HEK293T (cell line): ENCODE measurements at regions not wholly inside any gene's neighbourhood (a gene's known extent, or its start where the extent isn't known, plus 50 kb on each side); places are given as distances from the start of the nearest gene placed in this dataset.

Experiments
- ARNT ChIP-seq: fragments of 450-650 bp; IDR thresholded peaks from 2 replicates; pipeline ENCODE4 v1.6.1; 2017; ENCODE audit warnings: mild to moderate bottlenecking
- BHLHE40 ChIP-seq: fragments of 450-650 bp; IDR thresholded peaks from 2 replicates; pipeline ENCODE4 v1.6.1; 2016; ENCODE audit warnings: mild to moderate bottlenecking, moderate library complexity, borderline replicate concordance
- CTBP1 ChIP-seq: fragments of 450-650 bp; IDR thresholded peaks from 2 replicates; pipeline ENCODE4 v1.6.1; 2016; ENCODE audit warnings: borderline replicate concordance
- FOXA1 ChIP-seq: fragments of 450-650 bp; IDR thresholded peaks from 2 replicates; pipeline ENCODE4 v1.6.1; 2016; ENCODE audit warnings: mild to moderate bottlenecking
- FOXK2 ChIP-seq: fragments of 450-650 bp; IDR thresholded peaks from 2 replicates; pipeline ENCODE4 v1.6.1; 2016; ENCODE audit warnings: mild to moderate bottlenecking
- L3MBTL2 ChIP-seq: fragments of 450-650 bp; conservative IDR thresholded peaks from 2 replicates; pipeline ENCODE4 v1.6.1; 2016; ENCODE audit warnings: mild to moderate bottlenecking
- SP1 ChIP-seq: fragments of 450-650 bp; IDR thresholded peaks from 2 replicates; pipeline ENCODE4 v1.6.1; 2017
- TARDBP ChIP-seq: fragments of 450-650 bp; IDR thresholded peaks from 2 replicates; pipeline ENCODE4 v1.6.1; 2016
- ZNF384 ChIP-seq: fragments of 450-650 bp; IDR thresholded peaks from 2 replicates; pipeline ENCODE4 v1.6.1; 2016

- TF ChIP-seq ARNT (no peak), ZNF384 (no peak), TARDBP (no peak), BHLHE40 (no peak), L3MBTL2 (no peak), FOXK2 (no peak), CTBP1 (no peak), SP1 (no peak), FOXA1 (no peak)
Measured at GRCh38 chr3:7973006-7973405, 528.6 kb upstream of the LMCD1 start.
